ENCODE measurements at regions not wholly inside any gene's neighbourhood (a gene's known extent, or its start where the extent isn't known, plus 50 kb on each side); places are given as distances from the start of the nearest gene placed in this dataset.

GRCh38 chr1:244139655-244140054 is 88.6 kb downstream of the ZBTB18 start:
- no peak for DNase-seq (ENCODE audit: extremely low read depth, low read depth)

GRCh38 chr1:244140420-244140819 is 89.3 kb downstream of the ZBTB18 start:
- no peak for DNase-seq (ENCODE audit: extremely low read depth, low read depth)
- no peak for TF ChIP-seq CTCF (IDR thresholded peaks at IDR 0.05; ENCODE audit: low read depth, low read length, missing control alignments)

More at GRCh38 chr1:244139655-244140054, 88.6 kb downstream of the ZBTB18 start:
- H3K4me3 ChIP-seq (replicated peaks; ENCODE audit: low read depth, low read length) = no peak overlapping the region
- no peak for TF ChIP-seq CTCF (IDR thresholded peaks at IDR 0.05; ENCODE audit: low read depth, low read length, missing control alignments)

GRCh38 chr1:244144053-244144452 is 93.0 kb downstream of the ZBTB18 start:
- no peak for DNase-seq (ENCODE audit: extremely low read depth, low read depth)
- no peak overlapping the region for H3K4me3 ChIP-seq (replicated peaks; ENCODE audit: low read depth, low read length)
- no peak for TF ChIP-seq CTCF (IDR thresholded peaks at IDR 0.05; ENCODE audit: low read depth, low read length, missing control alignments)

More at GRCh38 chr1:244140420-244140819, 89.3 kb downstream of the ZBTB18 start:
- H3K4me3 ChIP-seq (replicated peaks; ENCODE audit: low read depth, low read length) = no peak overlapping the region

- peak; percentile 63 for DNase-seq (ENCODE audit: extremely low read depth, low read depth)
- TF ChIP-seq CTCF (IDR thresholded peaks at IDR 0.05; ENCODE audit: low read depth, low read length, missing control alignments) = no peak
Observed at GRCh38 chr1:244150071-244150470, 99.0 kb downstream of the ZBTB18 start.

GRCh38 chr1:244150665-244151064 is 99.6 kb downstream of the ZBTB18 start:
- DNase-seq (ENCODE audit: extremely low read depth, low read depth) = no peak
- no peak for TF ChIP-seq CTCF (IDR thresholded peaks at IDR 0.05; ENCODE audit: low read depth, low read length, missing control alignments)
- no peak overlapping the region for H3K4me3 ChIP-seq (replicated peaks; ENCODE audit: low read depth, low read length)

More at GRCh38 chr1:244150071-244150470, 99.0 kb downstream of the ZBTB18 start:
- no peak overlapping the region for H3K4me3 ChIP-seq (replicated peaks; ENCODE audit: low read depth, low read length)

- no peak overlapping the region for H3K4me3 ChIP-seq (replicated peaks; ENCODE audit: low read depth, low read length)
- no peak for DNase-seq (ENCODE audit: extremely low read depth, low read depth)
- TF ChIP-seq CTCF (IDR thresholded peaks at IDR 0.05; ENCODE audit: low read depth, low read length, missing control alignments) = no peak
Observed at GRCh38 chr1:244151537-244151936, 100.5 kb downstream of the ZBTB18 start.

GRCh38 chr1:244154508-244154871 is 103.4 kb downstream of the ZBTB18 start:
- H3K4me3 ChIP-seq (replicated peaks; ENCODE audit: low read depth, low read length) = no peak overlapping the region
- no peak for TF ChIP-seq CTCF (IDR thresholded peaks at IDR 0.05; ENCODE audit: low read depth, low read length, missing control alignments)
- no peak for DNase-seq (ENCODE audit: extremely low read depth, low read depth)
